Panc1 (cell line): ENCODE measurements at regions not wholly inside any gene's neighbourhood (a gene's known extent, or its start where the extent isn't known, plus 50 kb on each side); places are given as distances from the start of the nearest gene placed in this dataset.

Source experiments
- CTCF ChIP-seq: fragments of 450-650 bp; IDR thresholded peaks from 2 replicates; pipeline ENCODE4 v1.5.1; 2017; ENCODE audit warnings: mild to moderate bottlenecking
- POLR2AphosphoS5 ChIP-seq: IDR thresholded peaks from 2 replicates; pipeline ENCODE4 v1.6.1; 2012; ENCODE audit warnings: mild to moderate bottlenecking, low read depth, low read length, moderate library complexity
- SIN3A ChIP-seq: IDR thresholded peaks from 2 replicates; pipeline ENCODE4 v1.6.1; 2012; ENCODE audit warnings: low read depth, mild to moderate bottlenecking, low read length, moderate library complexity, borderline replicate concordance; ENCODE audit not compliant: insufficient read depth

- TF ChIP-seq POLR2AphosphoS5 (no peak), CTCF (no peak), SIN3A (no peak)
Measured at GRCh38 chr6:72552938-72553337, 68.9 kb upstream of the KCNQ5 start.
